WTC11 (cell line): ENCODE measurements at regions not wholly inside any gene's neighbourhood (a gene's known extent, or its start where the extent isn't known, plus 50 kb on each side); places are given as distances from the start of the nearest gene placed in this dataset.

ENCODE experiments used
- ATAC-seq: fragments of 200-7000 bp; cut with Tn5 transposase; 2 replicates; pipeline ENCODE4 v1.10.0; 2021; ENCODE audit warnings: mild to moderate bottlenecking, moderate library complexity
- CTCF ChIA-PET: fragments of 300-600 bp; sonication (Branson Sonifier 250); formaldehyde crosslinking; loops from one replicate; lab custom pipeline; 2021; ENCODE audit warnings: antibody characterized with exemption; lab: Charles Lee
- POLR2A ChIA-PET: fragments of 350-600 bp; sonication (Branson Sonifier 250); formaldehyde crosslinking; loops from one replicate; lab custom pipeline; 2021; ENCODE audit warnings: antibody characterized with exemption; lab: Charles Lee
- DNase-seq: peaks from one replicate; pipeline ENCODE4 v3.0.0; 2021; ENCODE audit warnings: low spot score
- H3K27ac Mint-ChIP-seq: 2 replicates; pipeline ENCODE4 v1.8.0; 2021; ENCODE audit warnings: mixed read lengths
- H3K27me3 Mint-ChIP-seq: 2 replicates; pipeline ENCODE4 v1.8.0; 2021; ENCODE audit warnings: low read depth, mild to moderate bottlenecking, moderate library complexity, mixed read lengths
- H3K36me3 Mint-ChIP-seq: 2 replicates; pipeline ENCODE4 v1.8.0; 2021; ENCODE audit warnings: mixed read lengths
- H3K4me1 Mint-ChIP-seq: 2 replicates; pipeline ENCODE4 v1.8.0; 2022; ENCODE audit warnings: mixed read lengths
- H3K4me3 Mint-ChIP-seq: 2 replicates; pipeline ENCODE4 v1.8.0; 2021; ENCODE audit warnings: mild to moderate bottlenecking, moderate library complexity, mixed read lengths
- H3K9me3 Mint-ChIP-seq: 2 replicates; pipeline ENCODE4 v1.8.0; 2021; ENCODE audit warnings: mixed read lengths
- ATF1 ChIP-seq: sonication (generic); formaldehyde crosslinking; IDR thresholded peaks from 2 replicates; pipeline ENCODE4 v1.8.1; 2023; ENCODE audit warnings: mild to moderate bottlenecking, moderate library complexity, missing genetic modification reagents
- ATF6 ChIP-seq: sonication (generic); formaldehyde crosslinking; IDR thresholded peaks from 2 replicates; pipeline ENCODE4 v1.8.1; 2023; ENCODE audit warnings: mild to moderate bottlenecking, missing genetic modification reagents
- CBFB ChIP-seq: sonication (generic); formaldehyde crosslinking; IDR thresholded peaks from 2 replicates; pipeline ENCODE4 v1.8.1; 2022; ENCODE audit warnings: mild to moderate bottlenecking, low read depth, missing genetic modification reagents
- CDX4 ChIP-seq: fragments of 250-450 bp; sonication (Bioruptor Pico); IDR thresholded peaks from 2 replicates; pipeline ENCODE4 v1.9.0; 2021; ENCODE audit warnings: moderate library complexity, mild to moderate bottlenecking, inconsistent platforms, borderline replicate concordance
- CREM ChIP-seq: sonication (generic); formaldehyde crosslinking; IDR thresholded peaks from 2 replicates; pipeline ENCODE4 v1.8.1; 2022; ENCODE audit warnings: mild to moderate bottlenecking, missing genetic modification reagents, moderate library complexity
- CTCF ChIP-seq: fragments of 200-600 bp; IDR thresholded peaks from 2 replicates; pipeline ENCODE4 v1.8.0; 2022; ENCODE audit warnings: antibody characterized with exemption
- E2F1 ChIP-seq: sonication (generic); formaldehyde crosslinking; IDR thresholded peaks from 2 replicates; pipeline ENCODE4 v1.8.0; 2022; ENCODE audit warnings: mild to moderate bottlenecking, missing genetic modification reagents
- E2F4 ChIP-seq: sonication (generic); formaldehyde crosslinking; IDR thresholded peaks from 2 replicates; pipeline ENCODE4 v1.8.1; 2022; ENCODE audit warnings: low read depth, mild to moderate bottlenecking, moderate library complexity, missing genetic modification reagents, borderline replicate concordance
- ELF4 ChIP-seq: sonication (generic); formaldehyde crosslinking; IDR thresholded peaks from 2 replicates; pipeline ENCODE4 v1.8.1; 2022; ENCODE audit warnings: low read depth, mild to moderate bottlenecking, moderate library complexity, missing genetic modification reagents
- ESRRA ChIP-seq: sonication (generic); formaldehyde crosslinking; IDR thresholded peaks from 2 replicates; pipeline ENCODE4 v1.8.1; 2022; ENCODE audit warnings: mild to moderate bottlenecking, missing genetic modification reagents, borderline replicate concordance
- FOXK1 ChIP-seq: sonication (generic); formaldehyde crosslinking; IDR thresholded peaks from 2 replicates; pipeline ENCODE4 v1.8.0; 2022; ENCODE audit warnings: mild to moderate bottlenecking, moderate library complexity, missing genetic modification reagents
- GTF2I ChIP-seq: fragments of 250-450 bp; sonication (Bioruptor Pico); conservative IDR thresholded peaks from 2 replicates; pipeline ENCODE4 v1.4.0; 2021; ENCODE audit warnings: mild to moderate bottlenecking
- MAX ChIP-seq: sonication (generic); formaldehyde crosslinking; IDR thresholded peaks from 2 replicates; pipeline ENCODE4 v1.8.0; 2022; ENCODE audit warnings: mild to moderate bottlenecking, missing genetic modification reagents
- NR1H2 ChIP-seq: sonication (generic); formaldehyde crosslinking; IDR thresholded peaks from 2 replicates; pipeline ENCODE4 v1.9.0; 2021; ENCODE audit warnings: mild to moderate bottlenecking, moderate library complexity, missing genetic modification reagents
- NR3C1 ChIP-seq: sonication (generic); formaldehyde crosslinking; conservative IDR thresholded peaks from 2 replicates; pipeline ENCODE4 v1.8.1; 2023; ENCODE audit warnings: low read depth, mild to moderate bottlenecking, missing genetic modification reagents
- SMAD4 ChIP-seq: sonication (generic); formaldehyde crosslinking; IDR thresholded peaks from 2 replicates; pipeline ENCODE4 v1.8.0; 2022; ENCODE audit warnings: mild to moderate bottlenecking, missing genetic modification reagents
- TEAD1 ChIP-seq: sonication (generic); formaldehyde crosslinking; IDR thresholded peaks from 2 replicates; pipeline ENCODE4 v1.8.0; 2022; ENCODE audit warnings: mild to moderate bottlenecking, missing genetic modification reagents
- ZBTB21 ChIP-seq: sonication (generic); formaldehyde crosslinking; IDR thresholded peaks from 2 replicates; pipeline ENCODE4 v1.8.1; 2023; ENCODE audit warnings: mild to moderate bottlenecking, missing genetic modification reagents, borderline replicate concordance
- ZNF219 ChIP-seq: sonication (generic); formaldehyde crosslinking; IDR thresholded peaks from 2 replicates; pipeline ENCODE4 v1.8.0; 2023; ENCODE audit warnings: missing genetic modification reagents, mild to moderate bottlenecking, borderline replicate concordance
- ZNF232 ChIP-seq: sonication (generic); formaldehyde crosslinking; IDR thresholded peaks from 2 replicates; pipeline ENCODE4 v1.8.0; 2022; ENCODE audit warnings: mild to moderate bottlenecking, missing genetic modification reagents
- ZNF396 ChIP-seq: fragments of 250-450 bp; sonication (Bioruptor Pico); IDR thresholded peaks from 2 replicates; pipeline ENCODE4 v1.8.0; 2021; ENCODE audit warnings: mild to moderate bottlenecking, moderate library complexity, borderline replicate concordance
- ZNF512 ChIP-seq: sonication (generic); formaldehyde crosslinking; IDR thresholded peaks from 2 replicates; pipeline ENCODE4 v1.8.1; 2022; ENCODE audit warnings: missing genetic modification reagents, borderline replicate concordance
- ZNF532 ChIP-seq: fragments of 250-450 bp; sonication (Bioruptor Pico); IDR thresholded peaks from 2 replicates; pipeline ENCODE4 v1.9.0; 2021; ENCODE audit warnings: mild to moderate bottlenecking, borderline replicate concordance
- ZNF671 ChIP-seq: fragments of 250-450 bp; sonication (Bioruptor Pico); IDR thresholded peaks from 2 replicates; pipeline ENCODE4 v1.8.0; 2021; ENCODE audit warnings: mild to moderate bottlenecking

GRCh38 chr16:11480634-11481033, 106.1 kb downstream of the LITAF start:
- DNase-seq = no peak
- no peak for TF ChIP-seq MAX
- TF ChIP-seq ATF1 (CRISPR knock-in tag) = no peak
- TF ChIP-seq ZNF671 (CRISPR knock-in tag) = no peak
- TF ChIP-seq FOXK1 (CRISPR knock-in tag) = no peak
- TF ChIP-seq ESRRA = no peak
- no peak for TF ChIP-seq E2F1
- no peak for TF ChIP-seq ZNF232 (CRISPR knock-in tag)
- no peak for TF ChIP-seq CDX4 (CRISPR knock-in tag)
- no peak for TF ChIP-seq ATF6
- TF ChIP-seq ZNF532 (CRISPR knock-in tag) = no peak
- TF ChIP-seq, all 79 proteins: peak for 0
- Mint-ChIP-seq H3K4me3 (no peak overlapping the region), H3K27ac (no peak overlapping the region), H3K36me3 (peaks cover 48% of the 10 kb centered on the region), H3K4me1 (no peaks in the 10 kb centered on the region), H3K9me3 (peaks cover 46% of the 10 kb centered on the region), H3K27me3 (no peaks in the 10 kb centered on the region)
- ChIA-PET CTCF (no interaction called here), POLR2A (no interaction called here)
- ATAC-seq = no peak

GRCh38 chr16:11481987-11482386, 104.7 kb downstream of the LITAF start:
- H3K27me3 Mint-ChIP-seq = no peaks in the 10 kb centered on the region
- CTCF ChIA-PET = no interaction called here
- DNase-seq = no peak
- peaks cover 52% of the 10 kb centered on the region for H3K9me3 Mint-ChIP-seq
- TF ChIP-seq SMAD4 (CRISPR knock-in tag) (no peak), ELF4 (CRISPR knock-in tag) (no peak), CBFB (no peak), ZNF219 (no peak), CTCF (no peak), ZNF396 (CRISPR knock-in tag) (no peak), GTF2I (CRISPR knock-in tag) (no peak), TEAD1 (CRISPR knock-in tag) (no peak), NR3C1 (no peak), NR1H2 (CRISPR knock-in tag) (no peak), FOXK1 (CRISPR knock-in tag) (no peak), ZNF512 (no peak), ESRRA (no peak), E2F4 (CRISPR knock-in tag) (no peak), CREM (no peak), ZNF232 (CRISPR knock-in tag) (no peak), ZBTB21 (CRISPR knock-in tag) (no peak)
- TF ChIP-seq, all 79 proteins: peak for 0
- no peak overlapping the region for H3K4me3 Mint-ChIP-seq
- no peaks in the 10 kb centered on the region for H3K4me1 Mint-ChIP-seq
- H3K27ac Mint-ChIP-seq = no peak overlapping the region
- peaks cover 56% of the 10 kb centered on the region for H3K36me3 Mint-ChIP-seq
- POLR2A ChIA-PET = no interaction called here
- ATAC-seq = no peak
